Ovary (tissue), 7 donors: ENCODE measurements at regions not wholly inside any gene's neighbourhood (a gene's known extent, or its start where the extent isn't known, plus 50 kb on each side); places are given as distances from the start of the nearest gene placed in this dataset.
"Not testable (repeated sequence)": the region's sequence is repeated elsewhere in the genome, so short reads cannot be mapped to it uniquely, and the experiment has no call there.

Experiments used
- DNase-seq, 5 donors: peaks; one replicate each; pipeline ENCODE4 v3.0.0-alpha.2; 2019 to 2020
- H3K27ac ChIP-seq, 2 donors: fragments of 200-600 bp; one replicate each; pipeline versions ENCODE4 v1.5.1 to v1.8.0; 2019 to 2022
- H3K27me3 ChIP-seq: fragments of 200-600 bp; one replicate; pipeline ENCODE4 v1.8.0; 2022
- H3K36me3 ChIP-seq: fragments of 200-600 bp; sonication (generic); one replicate; pipeline ENCODE4 v1.5.1; 2019
- H3K4me1 ChIP-seq: one replicate; pipeline ENCODE4 v1.8.1; 2013; ENCODE audit warnings: mild to moderate bottlenecking, moderate library complexity; ENCODE audit not compliant: insufficient read depth
- H3K4me3 ChIP-seq: fragments of 200-600 bp; sonication (generic); one replicate; pipeline ENCODE4 v1.5.1; 2017
- H3K9me3 ChIP-seq, 2 donors: fragments of 200-600 bp in 1 of 2; sonication (generic) in 1 of 2; one replicate each; pipeline versions ENCODE4 v1.5.1 to v1.8.1; 2013 to 2019; ENCODE audit warnings: mild to moderate bottlenecking in 1 of 2, moderate library complexity in 1 of 2
- EP300 ChIP-seq: sonication (generic); formaldehyde crosslinking; IDR thresholded peaks from one replicate; pipeline ENCODE4 v1.6.1; 2017; ENCODE audit warnings: antibody characterized with exemption
- POLR2A ChIP-seq: fragments of 450-650 bp; IDR thresholded peaks from one replicate; pipeline ENCODE4 v1.6.1; 2017; ENCODE audit warnings: antibody characterized with exemption, mild to moderate bottlenecking, moderate library complexity
- WGBS, 3 donors: extraction: QIAGEN DNeasy Blood & Tissue Kit in 1 of 3; methylation state at CpG; one replicate each; pipeline versions ENCODE4 v1.1.5 to v1.1.7; 2013 to 2017; 5-methylcytosine and 5-hydroxymethylcytosine counted together
- intact Hi-C, 4 donors: fragments of 100-400 bp; cut with DNase I; formaldehyde crosslinking; loops; one replicate each; pipeline versions ENCODE4 v1.11.0 to v1.15.1; 2022 to 2023
- TF ChIP-seq, protein P1 (sequence below), 3 donors: fragments of 450-650 bp in 2 of 3; fragments of 200-600 bp in 1 of 3; IDR thresholded peaks; one replicate each; pipeline versions ENCODE4 v1.5.1 to v1.8.0; 2016 to 2022; ENCODE audit warnings: antibody characterized with exemption in 3 of 3, mild to moderate bottlenecking in 1 of 3
- donor health status: DM: no; HTN: no; CAD: no; lungs with moderate emphysema.
- donor health status: DM: no; HTN: no; CAD: no.
- donor health status: Bipolar disorder and iron deficiency.
- donor health status: DM: no; HTN: no; CAD: no.
- donor health status: DM: yes; HTN: yes; CAD: no.

- Histone ChIP-seq H3K4me1 (no peaks in the 10 kb centered on the region), H3K4me3 (no peak overlapping the region), H3K36me3 (no peaks in the 10 kb centered on the region), H3K27ac (no peak overlapping the region), H3K9me3 (no peaks in the 10 kb centered on the region), H3K27me3 (no peaks in the 10 kb centered on the region)
- WGBS, 3 donors = 82 to 85% (median 82%) methylated on average over 1 of the region's 1 CpG
- DNase-seq = no peak
- intact Hi-C loops = no loop called here
- no peak for TF ChIP-seq POLR2A
- TF ChIP-seq, protein P1, sequence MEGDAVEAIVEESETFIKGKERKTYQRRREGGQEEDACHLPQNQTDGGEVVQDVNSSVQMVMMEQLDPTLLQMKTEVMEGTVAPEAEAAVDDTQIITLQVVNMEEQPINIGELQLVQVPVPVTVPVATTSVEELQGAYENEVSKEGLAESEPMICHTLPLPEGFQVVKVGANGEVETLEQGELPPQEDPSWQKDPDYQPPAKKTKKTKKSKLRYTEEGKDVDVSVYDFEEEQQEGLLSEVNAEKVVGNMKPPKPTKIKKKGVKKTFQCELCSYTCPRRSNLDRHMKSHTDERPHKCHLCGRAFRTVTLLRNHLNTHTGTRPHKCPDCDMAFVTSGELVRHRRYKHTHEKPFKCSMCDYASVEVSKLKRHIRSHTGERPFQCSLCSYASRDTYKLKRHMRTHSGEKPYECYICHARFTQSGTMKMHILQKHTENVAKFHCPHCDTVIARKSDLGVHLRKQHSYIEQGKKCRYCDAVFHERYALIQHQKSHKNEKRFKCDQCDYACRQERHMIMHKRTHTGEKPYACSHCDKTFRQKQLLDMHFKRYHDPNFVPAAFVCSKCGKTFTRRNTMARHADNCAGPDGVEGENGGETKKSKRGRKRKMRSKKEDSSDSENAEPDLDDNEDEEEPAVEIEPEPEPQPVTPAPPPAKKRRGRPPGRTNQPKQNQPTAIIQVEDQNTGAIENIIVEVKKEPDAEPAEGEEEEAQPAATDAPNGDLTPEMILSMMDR (IDR thresholded peaks at IDR 0.05) = no peak
- no peak for TF ChIP-seq EP300
These were observed 526.3 kb upstream of the TECRL start for GRCh38 chr4:64935469-64936001.

GRCh38 chr4:64911846-64912245 is 502.6 kb upstream of the TECRL start:
- no peak overlapping the region for H3K27ac ChIP-seq
- no peaks in the 10 kb centered on the region for H3K27me3 ChIP-seq
- no peaks in the 10 kb centered on the region for H3K36me3 ChIP-seq
- no peaks in the 10 kb centered on the region for H3K4me1 ChIP-seq
- no peak overlapping the region for H3K4me3 ChIP-seq
- H3K9me3 ChIP-seq = no peaks in the 10 kb centered on the region
- intact Hi-C loops = no loop called here
- whole genome bisulfite sequencing, 3 donors = 68 to 73% (median 73%) methylated on average over 2 of the region's 2 CpGs
- TF ChIP-seq, protein P1 (IDR thresholded peaks at IDR 0.05) = no peak
- no peak for DNase-seq

GRCh38 chr4:64903986-64904385 is 494.7 kb upstream of the TECRL start:
- H3K4me1 ChIP-seq = no peaks in the 10 kb centered on the region
- no peaks in the 10 kb centered on the region for H3K9me3 ChIP-seq
- H3K27me3 ChIP-seq = no peaks in the 10 kb centered on the region
- TF ChIP-seq POLR2A (no peak), EP300 (no peak)
- TF ChIP-seq, protein P1 (IDR thresholded peaks at IDR 0.05) = no peak
- WGBS, 3 donors = 88 to 92% (median 92%) methylated on average over 2 of the region's 2 CpGs
- no peak overlapping the region for H3K27ac ChIP-seq
- no peaks in the 10 kb centered on the region for H3K36me3 ChIP-seq
- DNase-seq = no peak
- intact Hi-C loops = no loop called here
- no peak overlapping the region for H3K4me3 ChIP-seq

DNA sequence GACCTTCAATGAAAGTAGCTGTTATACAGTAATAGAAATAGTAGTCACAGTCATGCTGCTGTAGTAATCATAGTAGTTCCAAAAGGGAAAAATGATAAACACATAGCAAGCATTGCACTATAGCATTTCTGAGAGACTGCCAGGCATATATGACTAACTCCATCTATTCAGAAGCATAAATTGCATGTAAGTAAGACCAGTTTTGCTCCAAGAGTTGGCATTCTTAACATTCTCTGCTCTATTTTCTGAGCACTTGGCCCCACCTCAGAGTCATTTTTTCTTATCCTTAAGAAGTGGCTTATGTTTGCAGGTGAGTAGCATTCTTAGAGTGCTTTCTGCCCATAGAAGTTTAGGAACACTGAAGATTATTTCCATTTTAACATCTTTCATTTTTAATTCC is 490.3 kb upstream of the TECRL start:
- no peak overlapping the region for H3K4me3 ChIP-seq
- intact Hi-C loops = no loop called here
- H3K27me3 ChIP-seq = no peaks in the 10 kb centered on the region
- H3K4me1 ChIP-seq = no peaks in the 10 kb centered on the region
- DNase-seq = no peak
- no peak overlapping the region for H3K27ac ChIP-seq
- TF ChIP-seq EP300 (no peak), POLR2A (no peak)
- TF ChIP-seq, protein P1 (IDR thresholded peaks at IDR 0.05) = no peak
- no peaks in the 10 kb centered on the region for H3K9me3 ChIP-seq
- H3K36me3 ChIP-seq = no peaks in the 10 kb centered on the region

- H3K9me3 ChIP-seq, H3K4me1 ChIP-seq, H3K27ac ChIP-seq, H3K27me3 ChIP-seq, H3K4me3 ChIP-seq, intact Hi-C loops, H3K36me3 ChIP-seq, DNase-seq: not testable (repeated sequence)
- WGBS, 3 donors = 85 to 94% (median 89%) methylated on average over 1 to 2 of the region's 2 CpGs
These were observed 489.8 kb upstream of the TECRL start for GRCh38 chr4:64899030-64899429.
